Endothelial cell of umbilical vein (primary cell): ENCODE measurements at regions not wholly inside any gene's neighbourhood (a gene's known extent, or its start where the extent isn't known, plus 50 kb on each side); places are given as distances from the start of the nearest gene placed in this dataset.

Experiments used
- BruUV-seq: library from RNA; stranded (reverse); fragments of 400-500 nt; replicated peaks from 2 replicates; lab custom pipeline; 2021; lab: Mats Ljungman, UMichigan
- CTCF ChIA-PET: fragments of 300-600, 350-600 bp; sonication (Branson Sonifier 250); formaldehyde crosslinking; loops from one replicate; lab custom pipeline; 2021; ENCODE audit warnings: antibody characterized with exemption, inconsistent platforms; lab: Charles Lee
- POLR2A ChIA-PET: fragments of 300-600, 350-600 bp; sonication (Branson Sonifier 250); formaldehyde crosslinking; loops from one replicate; lab custom pipeline; 2021; ENCODE audit warnings: antibody characterized with exemption, inconsistent platforms; lab: Charles Lee
- DNase-seq: peaks from one replicate; pipeline ENCODE4 v3.0.0-alpha.2; 2011; ENCODE audit warnings: low read depth, low spot score
- FAIRE-seq: peaks from 2 replicates; lab custom pipeline; 2011; peaks lifted over from hg19 to GRCh38; lab: Jason Lieb, UNC
- H2AFZ ChIP-seq: 2 replicates; pipeline ENCODE4 v1.6.0; 2012; ENCODE audit warnings: low read depth, low read length, control low read depth, inconsistent platforms
- H3K27ac ChIP-seq: 2 replicates; pipeline ENCODE4 v1.5.1; 2011; ENCODE audit warnings: low read depth, mild to moderate bottlenecking, control low read depth, low read length, moderate library complexity; ENCODE audit not compliant: insufficient read depth
- H3K27me3 ChIP-seq, 2 experiments: 2 replicates each; pipeline versions ENCODE4 v1.6.0 to v1.6.1; 2011; ENCODE audit warnings: low read length in 2 of 2, mixed read lengths in 1 of 2; ENCODE audit not compliant: control insufficient read depth in 2 of 2, insufficient read depth in 2 of 2
- H3K36me3 ChIP-seq, 2 experiments: 2 replicates in 1 of 2; 3 replicates in 1 of 2; pipeline ENCODE4 v1.5.1; 2011; ENCODE audit warnings: low read length in 2 of 2, mild to moderate bottlenecking in 1 of 2, moderate library complexity in 1 of 2; ENCODE audit not compliant: control insufficient read depth in 2 of 2, insufficient read depth in 2 of 2; ENCODE audit errors: extremely low read depth in 1 of 2
- H3K4me1 ChIP-seq: 3 replicates; pipeline ENCODE4 v1.5.1; 2011; ENCODE audit warnings: mild to moderate bottlenecking, low read length; ENCODE audit not compliant: control insufficient read depth, insufficient read depth; ENCODE audit errors: extremely low read depth
- H3K4me2 ChIP-seq: 2 replicates; pipeline ENCODE4 v1.6.1; 2011; ENCODE audit warnings: low read length, control low read depth, mixed read lengths; ENCODE audit not compliant: insufficient read depth
- H3K4me3 ChIP-seq, 3 experiments: fragments of 200-600 bp in 1 of 3; sonication (generic), shearing (Covaris generic) in 1 of 3; replicated peaks in 1 of 3; 2 replicates each; pipeline ENCODE4 v1.5.1; 2011 to 2016; ENCODE audit warnings: control low read depth in 3 of 3, low read length in 3 of 3, mild to moderate bottlenecking in 2 of 3, inconsistent platforms in 1 of 3, low read depth in 1 of 3, moderate library complexity in 1 of 3; ENCODE audit not compliant: insufficient read depth in 1 of 3
- H3K79me2 ChIP-seq: 2 replicates; pipeline ENCODE4 v1.6.0; 2012; ENCODE audit warnings: low read length, inconsistent platforms; ENCODE audit not compliant: control insufficient read depth, insufficient read depth
- H3K9ac ChIP-seq: replicated peaks from 2 replicates; pipeline ENCODE3; 2011; ENCODE audit warnings: low read length, control low read depth; ENCODE audit not compliant: insufficient read depth; ENCODE audit errors: extremely low read depth
- H3K9me1 ChIP-seq: replicated peaks from 3 replicates; pipeline ENCODE4 v1.6.0; 2011; ENCODE audit warnings: mild to moderate bottlenecking, low read length; ENCODE audit not compliant: control insufficient read depth, insufficient read depth; ENCODE audit errors: extremely low read depth
- H3K9me3 ChIP-seq: replicated peaks from 2 replicates; pipeline ENCODE4 v1.5.1; 2012; ENCODE audit warnings: low read length, inconsistent platforms; ENCODE audit not compliant: control insufficient read depth, insufficient read depth
- H4K20me1 ChIP-seq: replicated peaks from 2 replicates; pipeline ENCODE3; 2011; ENCODE audit warnings: mild to moderate bottlenecking, low read length; ENCODE audit not compliant: control insufficient read depth, insufficient read depth; ENCODE audit errors: extremely low read depth
- CTCF ChIP-seq, 2 donors: IDR thresholded peaks; 1 replicate in 1 of 2; 2 replicates in 1 of 2; pipeline ENCODE4 v1.5.1; 2011; ENCODE audit warnings: low read length in 2 of 2, mild to moderate bottlenecking in 2 of 2, moderate library complexity in 2 of 2, control low read depth in 1 of 2, inconsistent platforms in 1 of 2, low read depth in 1 of 2; ENCODE audit not compliant: insufficient read depth in 1 of 2; ENCODE audit errors: extremely low read depth in 1 of 2
- EZH2 ChIP-seq: IDR thresholded peaks from 2 replicates; pipeline ENCODE4 v1.6.1; 2012; ENCODE audit warnings: borderline replicate concordance, low read depth, mild to moderate bottlenecking, moderate library complexity, low read length, inconsistent platforms; ENCODE audit not compliant: severe bottlenecking
- FOS ChIP-seq: IDR thresholded peaks from 2 replicates; pipeline ENCODE4 v1.6.1; 2011; ENCODE audit warnings: mild to moderate bottlenecking, low read length, moderate library complexity, borderline replicate concordance; ENCODE audit not compliant: insufficient read depth
- GATA2 ChIP-seq: IDR thresholded peaks from 2 replicates; pipeline ENCODE4 v1.7.0; 2011; ENCODE audit warnings: low read depth, mild to moderate bottlenecking, moderate library complexity, mixed read lengths, low read length; ENCODE audit not compliant: insufficient read length, insufficient read depth
- JUN ChIP-seq: IDR thresholded peaks from 2 replicates; pipeline ENCODE4 v1.6.1; 2011; ENCODE audit warnings: borderline replicate concordance, low read depth; ENCODE audit not compliant: insufficient read length, insufficient read depth
- MAX ChIP-seq: IDR thresholded peaks from 2 replicates; pipeline ENCODE4 v1.6.1; 2011; ENCODE audit not compliant: insufficient read depth, insufficient read length
- MYC ChIP-seq: IDR thresholded peaks from one replicate; pipeline ENCODE4 v1.6.1; 2011; ENCODE audit warnings: mild to moderate bottlenecking, low read depth, low read length
- POLR2A ChIP-seq: IDR thresholded peaks from 2 replicates; pipeline ENCODE4 v1.6.1; 2012; ENCODE audit warnings: low read depth, mild to moderate bottlenecking, control low read depth, low read length
- POLR2AphosphoS5 ChIP-seq: IDR thresholded peaks from 2 replicates; pipeline ENCODE4 v1.6.1; 2012; ENCODE audit warnings: low read depth, mild to moderate bottlenecking, control low read depth, low read length, moderate library complexity; ENCODE audit not compliant: insufficient read depth
- dilution Hi-C: fragments of 300-500 bp; cut with MboI; formaldehyde crosslinking; loops from one replicate; pipeline ENCODE4 v1.15.0; 2019; ENCODE audit warnings: low sequenced_read_pairs; ENCODE audit not compliant: extremely low pct_ligation_motif_present
- intact Hi-C: fragments of 100-400 bp; cut with micrococcal nuclease; formaldehyde crosslinking; loops from one replicate; pipeline ENCODE4 v1.10.0; 2022

- TF ChIP-seq CTCF (IDR thresholded peaks at IDR 0.05; ENCODE audit: extremely low read depth in 1 of 2, insufficient read depth in 1 of 2, low read depth in 1 of 2, low read length in 2 of 2) (no peak), POLR2A (no peak), POLR2AphosphoS5 (no peak), EZH2 (no peak), GATA2 (no peak), FOS (no peak), MYC (no peak), MAX (no peak), JUN (no peak)
- Histone ChIP-seq H3K4me2 (no peak overlapping the region), H3K4me3 (no peak overlapping the region), H3K27ac (no peak overlapping the region), H3K27me3 (no peaks in the 10 kb centered on the region), H3K9ac (no peak overlapping the region), H3K36me3 (no peaks in the 10 kb centered on the region), H3K9me1 (no peaks in the 10 kb centered on the region), H3K4me1 (no peaks in the 10 kb centered on the region), H3K9me3 (peaks cover 2% of the 10 kb centered on the region), H4K20me1 (no peaks in the 10 kb centered on the region), H2AFZ (no peak overlapping the region), H3K79me2 (no peaks in the 10 kb centered on the region)
- no peak for FAIRE-seq
- POLR2A ChIA-PET: no interaction called here
- intact Hi-C loops (no loop called here), dilution Hi-C loops (no loop called here)
- CTCF ChIA-PET: no interaction called here
- DNase-seq: no peak
- BruUV-seq: no TSS peak
Observed at GRCh38 chr14:94938016-94938415, 168.1 kb upstream of the GSC start.
